Gastroesophageal sphincter (tissue), 3 donors: ENCODE measurements at regions not wholly inside any gene's neighbourhood (a gene's known extent, or its start where the extent isn't known, plus 50 kb on each side); places are given as distances from the start of the nearest gene placed in this dataset.

Experiments
- EP300 ChIP-seq: sonication (generic); formaldehyde crosslinking; IDR thresholded peaks from one replicate; pipeline ENCODE4 v1.6.1; 2017; ENCODE audit warnings: antibody characterized with exemption, mild to moderate bottlenecking
- TF ChIP-seq, protein P1 (sequence below), 4 experiments: fragments of 200-600 bp in 2 of 4; fragments of 450-650 bp in 2 of 4; sonication (generic) in 1 of 4; IDR thresholded peaks; one replicate each; pipeline ENCODE4 v1.5.1; 2017 to 2019; ENCODE audit warnings: antibody characterized with exemption in 4 of 4, mild to moderate bottlenecking in 2 of 4, moderate library complexity in 2 of 4

GRCh38 chr12:112617153-112617505, 174.4 kb upstream of the RPH3A start:
- TF ChIP-seq, protein P1, sequence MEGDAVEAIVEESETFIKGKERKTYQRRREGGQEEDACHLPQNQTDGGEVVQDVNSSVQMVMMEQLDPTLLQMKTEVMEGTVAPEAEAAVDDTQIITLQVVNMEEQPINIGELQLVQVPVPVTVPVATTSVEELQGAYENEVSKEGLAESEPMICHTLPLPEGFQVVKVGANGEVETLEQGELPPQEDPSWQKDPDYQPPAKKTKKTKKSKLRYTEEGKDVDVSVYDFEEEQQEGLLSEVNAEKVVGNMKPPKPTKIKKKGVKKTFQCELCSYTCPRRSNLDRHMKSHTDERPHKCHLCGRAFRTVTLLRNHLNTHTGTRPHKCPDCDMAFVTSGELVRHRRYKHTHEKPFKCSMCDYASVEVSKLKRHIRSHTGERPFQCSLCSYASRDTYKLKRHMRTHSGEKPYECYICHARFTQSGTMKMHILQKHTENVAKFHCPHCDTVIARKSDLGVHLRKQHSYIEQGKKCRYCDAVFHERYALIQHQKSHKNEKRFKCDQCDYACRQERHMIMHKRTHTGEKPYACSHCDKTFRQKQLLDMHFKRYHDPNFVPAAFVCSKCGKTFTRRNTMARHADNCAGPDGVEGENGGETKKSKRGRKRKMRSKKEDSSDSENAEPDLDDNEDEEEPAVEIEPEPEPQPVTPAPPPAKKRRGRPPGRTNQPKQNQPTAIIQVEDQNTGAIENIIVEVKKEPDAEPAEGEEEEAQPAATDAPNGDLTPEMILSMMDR (IDR thresholded peaks at IDR 0.05): no peak
- no peak for TF ChIP-seq EP300
